ENCODE measurements at regions not wholly inside any gene's neighbourhood (a gene's known extent, or its start where the extent isn't known, plus 50 kb on each side); places are given as distances from the start of the nearest gene placed in this dataset.
"Not testable (repeated sequence)": the region's sequence is repeated elsewhere in the genome, so short reads cannot be mapped to it uniquely, and the experiment has no call there.

GRCh38 chr2:131823058-131823457 lies 295.4 kb downstream of the CCDC74A start:
- H3K9me3 ChIP-seq (ENCODE audit: control insufficient read depth in 5 of 5, low read length in 5 of 5); H3K9ac ChIP-seq (ENCODE audit: low read length in 5 of 5); H3K27me3 ChIP-seq (ENCODE audit: control insufficient read depth in 5 of 5, insufficient read depth in 4 of 5, low read length in 5 of 5); H3K4me1 ChIP-seq (ENCODE audit: control insufficient read depth in 5 of 5, insufficient read depth in 5 of 5, low read length in 5 of 5); H3K36me3 ChIP-seq (ENCODE audit: control insufficient read depth in 5 of 5, insufficient read depth in 5 of 5, low read length in 5 of 5); H3K27ac ChIP-seq (ENCODE audit: low read depth, low read length); H3K4me3 ChIP-seq (ENCODE audit: low read depth in 1 of 5, low read length in 5 of 5): not testable (repeated sequence)

GRCh38 chr2:131824986-131825385 lies 297.3 kb downstream of the CCDC74A start:
- not testable (repeated sequence) for H3K4me1 ChIP-seq (ENCODE audit: control insufficient read depth in 5 of 5, insufficient read depth in 5 of 5, low read length in 5 of 5); H3K9me3 ChIP-seq (ENCODE audit: control insufficient read depth in 5 of 5, low read length in 5 of 5); H3K9ac ChIP-seq (ENCODE audit: low read length in 5 of 5); H3K36me3 ChIP-seq (ENCODE audit: control insufficient read depth in 5 of 5, insufficient read depth in 5 of 5, low read length in 5 of 5); H3K27ac ChIP-seq (ENCODE audit: low read depth, low read length); H3K27me3 ChIP-seq (ENCODE audit: control insufficient read depth in 5 of 5, insufficient read depth in 4 of 5, low read length in 5 of 5); H3K4me3 ChIP-seq (ENCODE audit: low read depth in 1 of 5, low read length in 5 of 5)

- Histone ChIP-seq H3K27me3 (ENCODE audit: control insufficient read depth in 5 of 5, insufficient read depth in 4 of 5, low read length in 5 of 5) (peaks cover 0 to 4% (median 0%) of the 10 kb centered on the region in 5 donors), H3K9ac (ENCODE audit: low read length in 5 of 5) (no peak overlapping the region), H3K36me3 (ENCODE audit: control insufficient read depth in 5 of 5, insufficient read depth in 5 of 5, low read length in 5 of 5) (no peaks in the 10 kb centered on the region), H3K4me3 (ENCODE audit: low read depth in 1 of 5, low read length in 5 of 5) (no peak overlapping the region), H3K27ac (ENCODE audit: low read depth, low read length) (no peak overlapping the region), H3K9me3 (ENCODE audit: control insufficient read depth in 5 of 5, low read length in 5 of 5) (peaks cover 0 to 8% (median 3%) of the 10 kb centered on the region in 5 donors), H3K4me1 (ENCODE audit: control insufficient read depth in 5 of 5, insufficient read depth in 5 of 5, low read length in 5 of 5) (no peaks in the 10 kb centered on the region)
Measured at GRCh38 chr2:131827481-131828163, 299.9 kb downstream of the CCDC74A start.

GRCh38 chr2:131828164-131828561 lies 300.5 kb downstream of the CCDC74A start:
- H3K36me3 ChIP-seq (ENCODE audit: control insufficient read depth in 5 of 5, insufficient read depth in 5 of 5, low read length in 5 of 5): no peaks in the 10 kb centered on the region
- no peak overlapping the region for H3K9ac ChIP-seq (ENCODE audit: low read length in 5 of 5)
- H3K27me3 ChIP-seq (ENCODE audit: control insufficient read depth in 5 of 5, insufficient read depth in 4 of 5, low read length in 5 of 5): peaks cover 0 to 4% (median 0%) of the 10 kb centered on the region in 5 donors

GRCh38 chr2:131828633-131829455 lies 301.2 kb downstream of the CCDC74A start:
- not testable (repeated sequence) for H3K4me1 ChIP-seq (ENCODE audit: control insufficient read depth in 5 of 5, insufficient read depth in 5 of 5, low read length in 5 of 5); H3K27ac ChIP-seq (ENCODE audit: low read depth, low read length); H3K4me3 ChIP-seq (ENCODE audit: low read depth in 1 of 5, low read length in 5 of 5); H3K9ac ChIP-seq (ENCODE audit: low read length in 5 of 5); H3K9me3 ChIP-seq (ENCODE audit: control insufficient read depth in 5 of 5, low read length in 5 of 5); H3K36me3 ChIP-seq (ENCODE audit: control insufficient read depth in 5 of 5, insufficient read depth in 5 of 5, low read length in 5 of 5); H3K27me3 ChIP-seq (ENCODE audit: control insufficient read depth in 5 of 5, insufficient read depth in 4 of 5, low read length in 5 of 5)

More at GRCh38 chr2:131828164-131828561, 300.5 kb downstream of the CCDC74A start:
- no peak overlapping the region for H3K27ac ChIP-seq (ENCODE audit: low read depth, low read length)
- H3K9me3 ChIP-seq (ENCODE audit: control insufficient read depth in 5 of 5, low read length in 5 of 5): peaks cover 0 to 8% (median 3%) of the 10 kb centered on the region in 5 donors
- H3K4me1 ChIP-seq (ENCODE audit: control insufficient read depth in 5 of 5, insufficient read depth in 5 of 5, low read length in 5 of 5): no peaks in the 10 kb centered on the region
- H3K4me3 ChIP-seq (ENCODE audit: low read depth in 1 of 5, low read length in 5 of 5): no peak overlapping the region

- H3K27me3 ChIP-seq (ENCODE audit: control insufficient read depth in 5 of 5, insufficient read depth in 4 of 5, low read length in 5 of 5); H3K9ac ChIP-seq (ENCODE audit: low read length in 5 of 5); H3K36me3 ChIP-seq (ENCODE audit: control insufficient read depth in 5 of 5, insufficient read depth in 5 of 5, low read length in 5 of 5); H3K4me3 ChIP-seq (ENCODE audit: low read depth in 1 of 5, low read length in 5 of 5); H3K4me1 ChIP-seq (ENCODE audit: control insufficient read depth in 5 of 5, insufficient read depth in 5 of 5, low read length in 5 of 5); H3K9me3 ChIP-seq (ENCODE audit: control insufficient read depth in 5 of 5, low read length in 5 of 5); H3K27ac ChIP-seq (ENCODE audit: low read depth, low read length): not testable (repeated sequence)
Measured at GRCh38 chr2:131829456-131830241, 302.0 kb downstream of the CCDC74A start.

GRCh38 chr2:131830242-131830945 lies 302.7 kb downstream of the CCDC74A start:
- H3K9ac ChIP-seq (ENCODE audit: low read length in 5 of 5); H3K4me1 ChIP-seq (ENCODE audit: control insufficient read depth in 5 of 5, insufficient read depth in 5 of 5, low read length in 5 of 5); H3K9me3 ChIP-seq (ENCODE audit: control insufficient read depth in 5 of 5, low read length in 5 of 5); H3K27me3 ChIP-seq (ENCODE audit: control insufficient read depth in 5 of 5, insufficient read depth in 4 of 5, low read length in 5 of 5); H3K27ac ChIP-seq (ENCODE audit: low read depth, low read length); H3K36me3 ChIP-seq (ENCODE audit: control insufficient read depth in 5 of 5, insufficient read depth in 5 of 5, low read length in 5 of 5); H3K4me3 ChIP-seq (ENCODE audit: low read depth in 1 of 5, low read length in 5 of 5): not testable (repeated sequence)

- H3K9ac ChIP-seq (ENCODE audit: low read length in 5 of 5); H3K4me3 ChIP-seq (ENCODE audit: low read depth in 1 of 5, low read length in 5 of 5); H3K27ac ChIP-seq (ENCODE audit: low read depth, low read length); H3K36me3 ChIP-seq (ENCODE audit: control insufficient read depth in 5 of 5, insufficient read depth in 5 of 5, low read length in 5 of 5); H3K27me3 ChIP-seq (ENCODE audit: control insufficient read depth in 5 of 5, insufficient read depth in 4 of 5, low read length in 5 of 5); H3K4me1 ChIP-seq (ENCODE audit: control insufficient read depth in 5 of 5, insufficient read depth in 5 of 5, low read length in 5 of 5); H3K9me3 ChIP-seq (ENCODE audit: control insufficient read depth in 5 of 5, low read length in 5 of 5): not testable (repeated sequence)
Measured at GRCh38 chr2:131830946-131831310, 303.2 kb downstream of the CCDC74A start.

GRCh38 chr2:131831450-131832208 lies 303.9 kb downstream of the CCDC74A start:
- not testable (repeated sequence) for H3K36me3 ChIP-seq (ENCODE audit: control insufficient read depth in 5 of 5, insufficient read depth in 5 of 5, low read length in 5 of 5); H3K9ac ChIP-seq (ENCODE audit: low read length in 5 of 5); H3K9me3 ChIP-seq (ENCODE audit: control insufficient read depth in 5 of 5, low read length in 5 of 5); H3K27me3 ChIP-seq (ENCODE audit: control insufficient read depth in 5 of 5, insufficient read depth in 4 of 5, low read length in 5 of 5); H3K4me1 ChIP-seq (ENCODE audit: control insufficient read depth in 5 of 5, insufficient read depth in 5 of 5, low read length in 5 of 5); H3K4me3 ChIP-seq (ENCODE audit: low read depth in 1 of 5, low read length in 5 of 5); H3K27ac ChIP-seq (ENCODE audit: low read depth, low read length)
